ENCODE measurements at regions not wholly inside any gene's neighbourhood (a gene's known extent, or its start where the extent isn't known, plus 50 kb on each side); places are given as distances from the start of the nearest gene placed in this dataset.
"Not testable (repeated sequence)": the region's sequence is repeated elsewhere in the genome, so short reads cannot be mapped to it uniquely, and the experiment has no call there.

- no peaks in the 10 kb centered on the region for H3K36me3 Mint-ChIP-seq (ENCODE audit: low read depth)
- intact Hi-C loops (cut with micrococcal nuclease): no loop called here
- H3K9me3 Mint-ChIP-seq: no peaks in the 10 kb centered on the region
- no peak overlapping the region for H3K4me3 Mint-ChIP-seq (ENCODE audit: low read depth)
- no peak overlapping the region for H3K27ac Mint-ChIP-seq
- DNase-seq (ENCODE audit: low spot score): no peak
- no peaks in the 10 kb centered on the region for H3K4me1 Mint-ChIP-seq (ENCODE audit: low read depth)
- H3K27me3 Mint-ChIP-seq (ENCODE audit: low read depth): peaks cover 14% of the 10 kb centered on the region
Measured at GRCh38 chr16:26830428-26831127, 236.1 kb upstream of the C16orf82 start.

GRCh38 chr16:26836114-26836513, 230.6 kb upstream of the C16orf82 start:
- H3K4me3 Mint-ChIP-seq (ENCODE audit: low read depth); H3K9me3 Mint-ChIP-seq; intact Hi-C loops (cut with micrococcal nuclease); DNase-seq (ENCODE audit: low spot score); H3K4me1 Mint-ChIP-seq (ENCODE audit: low read depth); H3K27ac Mint-ChIP-seq; H3K36me3 Mint-ChIP-seq (ENCODE audit: low read depth): not testable (repeated sequence)
- H3K27me3 Mint-ChIP-seq (ENCODE audit: low read depth): peaks cover 12% of the 10 kb centered on the region

- intact Hi-C loops (cut with micrococcal nuclease): no loop called here
- no peaks in the 10 kb centered on the region for H3K36me3 Mint-ChIP-seq (ENCODE audit: low read depth)
- H3K27ac Mint-ChIP-seq: no peak overlapping the region
- no peak overlapping the region for H3K4me3 Mint-ChIP-seq (ENCODE audit: low read depth)
- no peak for DNase-seq (ENCODE audit: low spot score)
- H3K9me3 Mint-ChIP-seq: no peaks in the 10 kb centered on the region
- H3K4me1 Mint-ChIP-seq (ENCODE audit: low read depth): no peaks in the 10 kb centered on the region
- no peaks in the 10 kb centered on the region for H3K27me3 Mint-ChIP-seq (ENCODE audit: low read depth)
Measured at GRCh38 chr16:26838931-26839330, 227.8 kb upstream of the C16orf82 start.

- intact Hi-C loops (cut with micrococcal nuclease): no loop called here
- Mint-ChIP-seq H3K9me3 (no peaks in the 10 kb centered on the region), H3K4me1 (ENCODE audit: low read depth) (no peaks in the 10 kb centered on the region), H3K36me3 (ENCODE audit: low read depth) (no peaks in the 10 kb centered on the region), H3K27ac (no peak overlapping the region), H3K4me3 (ENCODE audit: low read depth) (no peak overlapping the region), H3K27me3 (ENCODE audit: low read depth) (no peaks in the 10 kb centered on the region)
- DNase-seq (ENCODE audit: low spot score): no peak
Measured at GRCh38 chr16:26840691-26841090, 226.0 kb upstream of the C16orf82 start.

- intact Hi-C loops (cut with micrococcal nuclease): no loop called here
- no peaks in the 10 kb centered on the region for H3K4me1 Mint-ChIP-seq (ENCODE audit: low read depth)
- no peaks in the 10 kb centered on the region for H3K27me3 Mint-ChIP-seq (ENCODE audit: low read depth)
- DNase-seq (ENCODE audit: low spot score): no peak
- H3K4me3 Mint-ChIP-seq (ENCODE audit: low read depth): no peak overlapping the region
- no peak overlapping the region for H3K27ac Mint-ChIP-seq
- no peaks in the 10 kb centered on the region for H3K36me3 Mint-ChIP-seq (ENCODE audit: low read depth)
- H3K9me3 Mint-ChIP-seq: peaks cover 12% of the 10 kb centered on the region
Measured at GRCh38 chr16:26856271-26856670, 210.5 kb upstream of the C16orf82 start.

DNA sequence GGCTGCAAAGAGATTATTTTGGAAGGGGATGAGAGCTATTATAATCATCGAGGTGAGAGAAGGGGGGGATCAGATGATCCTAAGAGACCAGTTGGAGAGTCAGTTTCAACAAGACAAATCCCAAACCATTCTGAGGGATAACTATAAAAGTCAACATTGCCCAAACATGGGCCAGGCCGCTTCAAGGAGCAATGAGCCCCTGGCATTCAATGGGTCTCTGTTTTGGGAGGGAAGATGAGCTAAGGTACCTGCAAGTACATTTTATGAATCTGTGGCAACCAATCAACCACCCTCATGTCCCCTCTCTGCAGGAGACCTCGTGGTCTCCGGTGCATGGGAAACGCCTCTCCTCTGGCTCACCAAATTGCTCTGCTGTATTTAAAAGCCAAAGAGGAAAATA, 209.9 kb upstream of the C16orf82 start:
- intact Hi-C loops (cut with micrococcal nuclease): no loop called here
- H3K9me3 Mint-ChIP-seq: peaks cover 16% of the 10 kb centered on the region
- H3K27ac Mint-ChIP-seq: no peak overlapping the region
- H3K36me3 Mint-ChIP-seq (ENCODE audit: low read depth): no peaks in the 10 kb centered on the region
- no peaks in the 10 kb centered on the region for H3K4me1 Mint-ChIP-seq (ENCODE audit: low read depth)
- no peak overlapping the region for H3K4me3 Mint-ChIP-seq (ENCODE audit: low read depth)
- DNase-seq (ENCODE audit: low spot score): no peak
- H3K27me3 Mint-ChIP-seq (ENCODE audit: low read depth): no peaks in the 10 kb centered on the region

DNA sequence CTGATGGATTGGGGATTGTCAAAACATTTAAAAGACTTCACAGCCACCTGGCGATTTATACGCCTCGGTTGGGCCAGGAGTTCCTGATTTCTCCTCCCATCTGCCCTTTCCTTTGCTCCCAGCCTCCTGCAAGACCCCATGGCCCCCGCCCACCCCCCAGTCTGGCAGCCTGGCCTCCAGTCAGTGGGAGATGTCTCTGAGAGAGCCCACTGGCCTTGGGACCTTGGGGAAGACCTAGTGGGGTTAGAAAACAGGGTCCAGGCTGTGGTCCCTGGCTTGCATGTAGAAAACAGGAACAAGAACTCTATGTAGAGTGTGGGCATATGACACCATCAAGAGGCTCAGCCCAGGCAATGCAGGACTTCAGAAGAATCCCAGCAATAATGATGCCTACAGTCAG, 209.4 kb upstream of the C16orf82 start:
- Mint-ChIP-seq H3K27ac (no peak overlapping the region), H3K4me3 (ENCODE audit: low read depth) (no peak overlapping the region), H3K4me1 (ENCODE audit: low read depth) (no peaks in the 10 kb centered on the region), H3K9me3 (peaks cover 18% of the 10 kb centered on the region), H3K27me3 (ENCODE audit: low read depth) (no peaks in the 10 kb centered on the region), H3K36me3 (ENCODE audit: low read depth) (no peaks in the 10 kb centered on the region)
- DNase-seq (ENCODE audit: low spot score): no peak
- intact Hi-C loops (cut with micrococcal nuclease): no loop called here

- no peak for DNase-seq (ENCODE audit: low spot score)
- peaks cover 18% of the 10 kb centered on the region for H3K9me3 Mint-ChIP-seq
Measured at GRCh38 chr16:26860506-26860905, 206.2 kb upstream of the C16orf82 start.

GRCh38 chr16:26863931-26864330, 202.8 kb upstream of the C16orf82 start:
- Mint-ChIP-seq H3K36me3 (ENCODE audit: low read depth) (no peaks in the 10 kb centered on the region), H3K4me3 (ENCODE audit: low read depth) (no peak overlapping the region), H3K4me1 (ENCODE audit: low read depth) (no peaks in the 10 kb centered on the region), H3K9me3 (peaks cover 18% of the 10 kb centered on the region), H3K27ac (no peak overlapping the region), H3K27me3 (ENCODE audit: low read depth) (no peaks in the 10 kb centered on the region)
- intact Hi-C loops (cut with micrococcal nuclease): no loop called here
- no peak for DNase-seq (ENCODE audit: low spot score)

More at GRCh38 chr16:26860506-26860905, 206.2 kb upstream of the C16orf82 start:
- no peaks in the 10 kb centered on the region for H3K36me3 Mint-ChIP-seq (ENCODE audit: low read depth)
- no peaks in the 10 kb centered on the region for H3K4me1 Mint-ChIP-seq (ENCODE audit: low read depth)
- intact Hi-C loops (cut with micrococcal nuclease): no loop called here
- H3K27me3 Mint-ChIP-seq (ENCODE audit: low read depth): no peaks in the 10 kb centered on the region
- H3K4me3 Mint-ChIP-seq (ENCODE audit: low read depth): no peak overlapping the region
- no peak overlapping the region for H3K27ac Mint-ChIP-seq

DNA sequence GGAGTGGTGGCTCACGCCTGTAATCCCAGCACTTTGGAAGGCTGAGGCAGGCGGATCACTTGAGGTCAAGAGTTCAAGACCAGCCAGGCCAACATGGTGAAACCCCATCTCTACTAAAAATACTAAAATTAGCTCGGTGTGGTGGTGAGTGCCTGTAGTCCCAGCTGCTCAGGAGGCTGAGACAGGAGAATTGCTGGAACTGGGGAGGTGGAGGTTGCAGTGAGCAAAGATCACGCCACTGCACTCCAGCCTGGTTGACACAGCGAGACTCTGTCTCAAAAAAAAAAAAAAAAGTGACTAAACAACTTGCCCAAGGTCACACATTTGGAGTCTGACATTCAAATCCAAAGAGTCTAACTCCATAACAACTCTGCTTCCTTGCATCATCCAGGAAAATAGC, 192.4 kb upstream of the C16orf82 start:
- H3K27me3 Mint-ChIP-seq (ENCODE audit: low read depth); H3K27ac Mint-ChIP-seq; H3K4me1 Mint-ChIP-seq (ENCODE audit: low read depth); DNase-seq (ENCODE audit: low spot score); H3K36me3 Mint-ChIP-seq (ENCODE audit: low read depth); H3K9me3 Mint-ChIP-seq; H3K4me3 Mint-ChIP-seq (ENCODE audit: low read depth); intact Hi-C loops (cut with micrococcal nuclease): not testable (repeated sequence)

- Mint-ChIP-seq H3K27me3 (ENCODE audit: low read depth) (peaks cover 3% of the 10 kb centered on the region), H3K27ac (no peak overlapping the region), H3K36me3 (ENCODE audit: low read depth) (no peaks in the 10 kb centered on the region), H3K9me3 (no peaks in the 10 kb centered on the region), H3K4me3 (ENCODE audit: low read depth) (no peak overlapping the region), H3K4me1 (ENCODE audit: low read depth) (no peaks in the 10 kb centered on the region)
- DNase-seq (ENCODE audit: low spot score): no peak
- intact Hi-C loops (cut with micrococcal nuclease): no loop called here
Measured at GRCh38 chr16:26877421-26877820, 189.3 kb upstream of the C16orf82 start.

DNA sequence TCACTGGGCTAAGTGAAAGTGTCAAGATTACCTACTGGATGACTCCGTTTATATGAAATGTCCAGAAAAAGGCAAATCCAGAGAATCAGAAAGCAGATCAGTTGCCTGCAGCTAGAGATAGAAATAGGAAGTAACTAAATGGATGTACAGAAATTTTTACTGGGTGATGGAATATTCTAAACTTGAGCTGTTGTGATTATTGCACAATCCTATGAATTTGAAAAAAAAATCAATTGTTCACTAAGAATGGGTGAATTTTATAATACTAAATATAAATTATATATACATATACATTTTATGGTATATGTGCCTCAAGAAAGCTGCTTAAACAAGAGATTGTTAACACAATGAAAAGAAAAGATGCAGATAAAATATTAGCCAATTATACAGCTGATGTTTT, 181.1 kb upstream of the C16orf82 start:
- H3K9me3 Mint-ChIP-seq: no peaks in the 10 kb centered on the region
- H3K27ac Mint-ChIP-seq: no peak overlapping the region
- H3K4me3 Mint-ChIP-seq (ENCODE audit: low read depth): no peak overlapping the region
- DNase-seq (ENCODE audit: low spot score): no peak
- no peaks in the 10 kb centered on the region for H3K4me1 Mint-ChIP-seq (ENCODE audit: low read depth)
- intact Hi-C loops (cut with micrococcal nuclease): no loop called here
- H3K36me3 Mint-ChIP-seq (ENCODE audit: low read depth): no peaks in the 10 kb centered on the region
- peaks cover 5% of the 10 kb centered on the region for H3K27me3 Mint-ChIP-seq (ENCODE audit: low read depth)

DNA sequence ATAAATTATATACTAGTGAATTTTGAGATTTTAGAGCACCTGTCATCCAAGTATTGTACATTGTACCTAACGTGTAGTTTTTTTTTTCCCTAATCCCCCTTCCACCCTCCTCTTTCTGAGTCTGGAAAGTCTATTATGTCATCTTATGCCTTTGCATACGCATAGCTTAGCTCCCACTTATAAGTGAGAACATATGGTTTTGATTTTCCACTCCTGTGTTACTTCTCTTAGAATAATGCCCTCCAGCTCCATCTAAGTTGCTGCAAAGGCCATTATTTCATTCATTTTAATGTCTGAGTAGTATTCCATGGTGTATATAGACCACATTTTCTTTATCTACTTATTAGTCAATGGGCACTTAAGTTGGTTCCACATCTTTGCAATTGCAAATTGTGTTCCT, 177.0 kb upstream of the C16orf82 start:
- no peaks in the 10 kb centered on the region for H3K36me3 Mint-ChIP-seq (ENCODE audit: low read depth)
- H3K27me3 Mint-ChIP-seq (ENCODE audit: low read depth): peaks cover 5% of the 10 kb centered on the region
- H3K4me1 Mint-ChIP-seq (ENCODE audit: low read depth): no peaks in the 10 kb centered on the region
- intact Hi-C loops (cut with micrococcal nuclease): no loop called here
- H3K27ac Mint-ChIP-seq: no peak overlapping the region
- DNase-seq (ENCODE audit: low spot score): no peak
- no peak overlapping the region for H3K4me3 Mint-ChIP-seq (ENCODE audit: low read depth)
- no peaks in the 10 kb centered on the region for H3K9me3 Mint-ChIP-seq

GRCh38 chr16:26898200-26898599, 168.5 kb upstream of the C16orf82 start:
- intact Hi-C loops (cut with micrococcal nuclease): no loop called here
- no peak overlapping the region for H3K27ac Mint-ChIP-seq
- H3K9me3 Mint-ChIP-seq: no peaks in the 10 kb centered on the region
- no peak overlapping the region for H3K4me3 Mint-ChIP-seq (ENCODE audit: low read depth)
- DNase-seq (ENCODE audit: low spot score): no peak
- H3K4me1 Mint-ChIP-seq (ENCODE audit: low read depth): no peaks in the 10 kb centered on the region
- H3K36me3 Mint-ChIP-seq (ENCODE audit: low read depth): no peaks in the 10 kb centered on the region
- peaks cover 3% of the 10 kb centered on the region for H3K27me3 Mint-ChIP-seq (ENCODE audit: low read depth)
